ENCODE measurements at regions not wholly inside any gene's neighbourhood (a gene's known extent, or its start where the extent isn't known, plus 50 kb on each side); places are given as distances from the start of the nearest gene placed in this dataset.

- Histone ChIP-seq H3K36me3 (replicated peaks in 1 of 2; ENCODE audit: control extremely low read depth in 1 of 2, control insufficient read depth in 1 of 2, extremely low read depth in 1 of 2, insufficient read depth in 2 of 2, low read length in 1 of 2) (no peaks in the 10 kb centered on the region), H2AFZ (ENCODE audit: insufficient read depth, low read depth, low read length, poor library complexity, severe bottlenecking) (no peak overlapping the region), H4K20me1 (ENCODE audit: control insufficient read depth, insufficient read depth, low read length, poor library complexity, severe bottlenecking) (no peaks in the 10 kb centered on the region), H3K9ac (ENCODE audit: low read length) (no peak overlapping the region), H3K79me2 (ENCODE audit: control insufficient read depth, insufficient read depth, low read length) (no peaks in the 10 kb centered on the region), H3K27ac (ENCODE audit: low read length in 2 of 2) (no peak overlapping the region), H3K4me3 (ENCODE audit: control extremely low read depth in 1 of 5, extremely low read depth in 1 of 5, insufficient read depth in 1 of 5, low read depth in 2 of 5, low read length in 4 of 5) (no peak overlapping the region), H3K4me2 (replicated peaks; ENCODE audit: low read depth, low read length, poor library complexity, severe bottlenecking) (no peak overlapping the region), H3K4me1 (ENCODE audit: control insufficient read depth in 2 of 2, insufficient read depth in 2 of 2, low read length in 2 of 2) (no peaks in the 10 kb centered on the region), H3K9me3 (ENCODE audit: control extremely low read depth in 1 of 3, control insufficient read depth in 2 of 3, insufficient read depth in 1 of 3, low read length in 2 of 3) (no peaks in the 10 kb centered on the region), H3K27me3 (replicated peaks in 1 of 4; ENCODE audit: control extremely low read depth in 1 of 4, control insufficient read depth in 3 of 4, insufficient read depth in 4 of 4, low read length in 3 of 4) (no peaks in the 10 kb centered on the region)
- Mint-ChIP-seq H3K4me1 (no peaks in the 10 kb centered on the region), H3K27me3 (peaks cover 11% of the 10 kb centered on the region), H3K27ac (no peak overlapping the region), H3K4me3 (no peak overlapping the region), H3K9me3 (ENCODE audit: insufficient read depth) (no peaks in the 10 kb centered on the region)
- CTCF ChIA-PET, result no interaction called here
- POLR2A ChIA-PET, result no interaction called here
- intact Hi-C loops (cut with micrococcal nuclease), result no loop called here
- no peak for TF ChIP-seq EZH2 (IDR thresholded peaks at IDR 0.05; ENCODE audit: borderline replicate concordance, insufficient read depth, low read depth, low read length, poor library complexity, severe bottlenecking)
- TF ChIP-seq CTCF (IDR thresholded peaks at IDR 0.05), result no peak
- no peak for DNase-seq
- WGBS (ENCODE audit: insufficient coverage), result 94% methylated on average over 3 of the region's 3 CpGs
- no peak for ATAC-seq (ENCODE audit: low read depth)
Measured at GRCh38 chr1:58003988-58004387, 542.5 kb downstream of the OMA1 start.

- Histone ChIP-seq H4K20me1 (ENCODE audit: control insufficient read depth, insufficient read depth, low read length, poor library complexity, severe bottlenecking) (no peaks in the 10 kb centered on the region), H3K9ac (ENCODE audit: low read length) (no peak overlapping the region), H3K9me3 (ENCODE audit: control extremely low read depth in 1 of 3, control insufficient read depth in 2 of 3, insufficient read depth in 1 of 3, low read length in 2 of 3) (no peaks in the 10 kb centered on the region), H3K4me3 (ENCODE audit: control extremely low read depth in 1 of 5, extremely low read depth in 1 of 5, insufficient read depth in 1 of 5, low read depth in 2 of 5, low read length in 4 of 5) (no peak overlapping the region), H3K27ac (ENCODE audit: low read length in 2 of 2) (no peak overlapping the region), H3K27me3 (replicated peaks in 1 of 4; ENCODE audit: control extremely low read depth in 1 of 4, control insufficient read depth in 3 of 4, insufficient read depth in 4 of 4, low read length in 3 of 4) (no peaks in the 10 kb centered on the region), H3K4me2 (replicated peaks; ENCODE audit: low read depth, low read length, poor library complexity, severe bottlenecking) (no peak overlapping the region), H3K36me3 (replicated peaks in 1 of 2; ENCODE audit: control extremely low read depth in 1 of 2, control insufficient read depth in 1 of 2, extremely low read depth in 1 of 2, insufficient read depth in 2 of 2, low read length in 1 of 2) (no peaks in the 10 kb centered on the region), H2AFZ (ENCODE audit: insufficient read depth, low read depth, low read length, poor library complexity, severe bottlenecking) (no peak overlapping the region), H3K79me2 (ENCODE audit: control insufficient read depth, insufficient read depth, low read length) (no peaks in the 10 kb centered on the region), H3K4me1 (ENCODE audit: control insufficient read depth in 2 of 2, insufficient read depth in 2 of 2, low read length in 2 of 2) (no peaks in the 10 kb centered on the region)
- no peak overlapping the region for H3K4me3 Mint-ChIP-seq
- H3K27me3 Mint-ChIP-seq, result peaks cover 17% of the 10 kb centered on the region
- DNase-seq (no peak), ATAC-seq (ENCODE audit: low read depth) (no peak)
- TF ChIP-seq CTCF (IDR thresholded peaks at IDR 0.05), result no peak
- no peak for TF ChIP-seq EZH2 (IDR thresholded peaks at IDR 0.05; ENCODE audit: borderline replicate concordance, insufficient read depth, low read depth, low read length, poor library complexity, severe bottlenecking)
- H3K27ac Mint-ChIP-seq, result no peak overlapping the region
- WGBS (ENCODE audit: insufficient coverage), result no CpG with 5 or more reads among the region's 3 CpGs
- CTCF ChIA-PET, result no interaction called here
- H3K4me1 Mint-ChIP-seq, result no peaks in the 10 kb centered on the region
- no peaks in the 10 kb centered on the region for H3K9me3 Mint-ChIP-seq (ENCODE audit: insufficient read depth)
- intact Hi-C loops (cut with micrococcal nuclease), result no loop called here
- POLR2A ChIA-PET, result no interaction called here
Measured at GRCh38 chr1:58003059-58003458, 543.5 kb downstream of the OMA1 start.
